Spleen (tissue), 7 donors: ENCODE measurements at regions not wholly inside any gene's neighbourhood (a gene's known extent, or its start where the extent isn't known, plus 50 kb on each side); places are given as distances from the start of the nearest gene placed in this dataset.

Source experiments
- POLR2AphosphoS5 ChIP-seq, 3 donors: sonication (generic); formaldehyde crosslinking; IDR thresholded peaks; one replicate each; pipeline ENCODE4 v1.5.1; 2017; ENCODE audit warnings: antibody characterized with exemption in 3 of 3
- TF ChIP-seq, protein P1 (sequence below), 11 experiments: fragments of 200-600 bp in 7 of 11; fragments of 450-650 bp in 4 of 11; sonication (generic) in 4 of 11; IDR thresholded peaks in 8 of 11; conservative IDR thresholded peaks in 3 of 11; 1 replicate in 7 of 11; 2 replicates in 4 of 11; pipeline versions ENCODE4 v1.4.0 to v1.8.0; 2016 to 2021; ENCODE audit warnings: antibody characterized with exemption in 11 of 11, inconsistent platforms in 4 of 11, mild to moderate bottlenecking in 1 of 11
- donor health status: DM: no; HTN: no; CAD: no; lungs with moderate emphysema.
- donor health status: DM: no; HTN: no; CAD: no.
- donor health status: DM: no; HTN: no; CAD: no.

DNA sequence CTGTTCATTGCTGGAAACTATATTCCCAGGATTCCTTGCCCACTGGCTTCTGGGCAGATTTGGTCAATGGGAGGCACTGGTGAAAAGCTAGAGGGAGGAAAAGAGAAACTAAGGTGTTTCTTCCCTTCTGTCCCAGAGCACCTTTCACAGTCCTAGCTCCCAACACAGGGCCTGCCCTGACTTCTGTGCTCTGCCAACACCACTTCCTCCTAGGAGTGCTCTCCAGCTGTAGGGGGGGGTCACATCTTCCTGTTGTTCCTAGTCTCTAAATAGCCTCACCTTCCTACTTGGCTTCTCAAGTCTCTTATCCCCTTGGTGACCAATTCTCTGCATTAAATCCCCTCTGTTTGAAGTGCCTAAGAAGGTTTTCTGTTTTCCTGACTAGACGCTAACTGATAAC, 115.4 kb downstream of the ADRB2 start:
- TF ChIP-seq, protein P1, sequence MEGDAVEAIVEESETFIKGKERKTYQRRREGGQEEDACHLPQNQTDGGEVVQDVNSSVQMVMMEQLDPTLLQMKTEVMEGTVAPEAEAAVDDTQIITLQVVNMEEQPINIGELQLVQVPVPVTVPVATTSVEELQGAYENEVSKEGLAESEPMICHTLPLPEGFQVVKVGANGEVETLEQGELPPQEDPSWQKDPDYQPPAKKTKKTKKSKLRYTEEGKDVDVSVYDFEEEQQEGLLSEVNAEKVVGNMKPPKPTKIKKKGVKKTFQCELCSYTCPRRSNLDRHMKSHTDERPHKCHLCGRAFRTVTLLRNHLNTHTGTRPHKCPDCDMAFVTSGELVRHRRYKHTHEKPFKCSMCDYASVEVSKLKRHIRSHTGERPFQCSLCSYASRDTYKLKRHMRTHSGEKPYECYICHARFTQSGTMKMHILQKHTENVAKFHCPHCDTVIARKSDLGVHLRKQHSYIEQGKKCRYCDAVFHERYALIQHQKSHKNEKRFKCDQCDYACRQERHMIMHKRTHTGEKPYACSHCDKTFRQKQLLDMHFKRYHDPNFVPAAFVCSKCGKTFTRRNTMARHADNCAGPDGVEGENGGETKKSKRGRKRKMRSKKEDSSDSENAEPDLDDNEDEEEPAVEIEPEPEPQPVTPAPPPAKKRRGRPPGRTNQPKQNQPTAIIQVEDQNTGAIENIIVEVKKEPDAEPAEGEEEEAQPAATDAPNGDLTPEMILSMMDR (IDR thresholded peaks at IDR 0.05 in 8 of 11, conservative IDR thresholded peaks at IDR 0.05 in 3 of 11), result no peak
- TF ChIP-seq POLR2AphosphoS5 (IDR thresholded peaks at IDR 0.05), result no peak
